Heart right ventricle (tissue), 16 donors: ENCODE measurements at regions not wholly inside any gene's neighbourhood (a gene's known extent, or its start where the extent isn't known, plus 50 kb on each side); places are given as distances from the start of the nearest gene placed in this dataset.
A peak's percentile ranks its signal among the peaks of the same experiment; 100 is the strongest.
"Not testable (repeated sequence)": the region's sequence is repeated elsewhere in the genome, so short reads cannot be mapped to it uniquely, and the experiment has no call there.

ENCODE experiments used
- ATAC-seq, 8 donors: fragments of 200-7000 bp; cut with Tn5 transposase; one replicate each; pipeline ENCODE4 v1.9.1; 2020; ENCODE audit warnings: mild to moderate bottlenecking in 8 of 8, moderate library complexity in 8 of 8, moderate number of reproducible peaks in 1 of 8
- DNase-seq, 2 donors: peaks; one replicate each; pipeline ENCODE4 v3.0.0-alpha.2; 2020
- H3K27ac ChIP-seq, 10 donors: fragments of 200-600 bp; sonication (generic) in 2 of 10; one replicate each; pipeline versions ENCODE4 v1.5.0 to v1.8.0; 2020 to 2022; ENCODE audit warnings: mild to moderate bottlenecking in 3 of 10
- H3K27me3 ChIP-seq, 7 donors: fragments of 200-600 bp; one replicate each; pipeline ENCODE4 v1.8.0; 2021 to 2022; ENCODE audit warnings: mild to moderate bottlenecking in 2 of 7
- H3K36me3 ChIP-seq, 9 donors: fragments of 200-600 bp; sonication (generic) in 1 of 9; one replicate each; pipeline versions ENCODE4 v1.5.0 to v1.8.0; 2020 to 2022; ENCODE audit warnings: mild to moderate bottlenecking in 2 of 9
- H3K4me1 ChIP-seq, 9 donors: fragments of 200-600 bp; sonication (generic) in 1 of 9; one replicate each; pipeline versions ENCODE4 v1.5.0 to v1.8.0; 2020 to 2022; ENCODE audit warnings: mild to moderate bottlenecking in 4 of 9
- H3K4me3 ChIP-seq, 10 donors: fragments of 200-600 bp; sonication (generic) in 2 of 10; one replicate each; pipeline versions ENCODE4 v1.5.0 to v1.8.0; 2020 to 2022; ENCODE audit warnings: mild to moderate bottlenecking in 7 of 10, moderate library complexity in 2 of 10
- H3K9me3 ChIP-seq, 11 donors: fragments of 200-600 bp in 10 of 11; sonication (generic) in 2 of 11; one replicate each; pipeline versions ENCODE4 v1.5.0 to v1.8.0; 2013 to 2022; ENCODE audit warnings: mild to moderate bottlenecking in 2 of 11, control low read depth in 1 of 11, moderate library complexity in 1 of 11
- CTCF ChIP-seq, 9 donors: fragments of 200-600 bp; sonication (generic) in 2 of 9; IDR thresholded peaks; one replicate each; pipeline versions ENCODE4 v1.5.0 to v1.8.0; 2021 to 2022; ENCODE audit warnings: antibody characterized with exemption in 9 of 9, mild to moderate bottlenecking in 5 of 9, moderate library complexity in 1 of 9
- WGBS, 2 donors: extraction: QIAGEN DNeasy Blood & Tissue Kit; methylation state at CpG; one replicate each; pipeline ENCODE4 v1.1.7; 2013; ENCODE audit warnings: inconsistent platforms in 1 of 2; 5-methylcytosine and 5-hydroxymethylcytosine counted together
- intact Hi-C, 10 donors: fragments of 100-400 bp; cut with DNase I; formaldehyde crosslinking; loops; one replicate each; pipeline versions ENCODE4 v1.11.1 to v1.14.2; 2022
- donor health status: Arrhythmogenic right ventricular cardiomyopathy.
- donor health status: ischemic (EF 13 %, LVEDD 7.1; RV severe dilation, severe dysfunction).
- donor health status: healthy with polysubstance abuse.
- donor health status: DM: no; HTN: yes; CAD: no.
- donor health status: DM: no; HTN: no; CAD: no.
- donor health status: ischemic (EF 25% LVEDD 6.9; RV normal size, moderate dysfunction).
- donor health status: ischemic (EF 25% LVEDD 5.7; RV mildly dilated, moderate dysfunction).
- donor health status: healthy.
- donor health status: DM: yes; HTN: yes; CAD: no.
- donor health status: Ischemic cardiomyopathy.
- donor health status: ischemic (EF 35%, LVEDD 5.7; RV mildly dilated, moderate dysfunction).
- donor health status: nonischemic (EF 11% LVEDD 7.7; RV severe dilation, severe dysfunction).
- donor health status: DM: yes; HTN: yes; CAD: no.
- donor health status: PGD.
- donor health status: ischemic (EF 29% LVEDD 5.4; RV normal size, mild dysfunction).
- donor health status: nonischemic (EF 23%, LVEDD 6.1; RV moderate dilation, normal function).

GRCh38 chr3:107193116-107193515, 184.1 kb upstream of the CCDC54 start:
- 92 to 100% methylated on average over 1 of the region's 1 CpG for WGBS, 2 donors
- intact Hi-C loops = loop anchor here in 1 of 10 donors (10.0 kb wide), 1 partner anchor 68 kb away; no protein-coding TSS in a partner anchor

GRCh38 chr3:107198581-107199181, 178.6 kb upstream of the CCDC54 start:
- peak overlapping the region in 5 of 10 donors; percentile 1 to 27 (median 8) for H3K4me3 ChIP-seq
- no peak for TF ChIP-seq CTCF (IDR thresholded peaks at IDR 0.05)

More at GRCh38 chr3:107193116-107193515, 184.1 kb upstream of the CCDC54 start:
- no peaks in the 10 kb centered on the region for H3K9me3 ChIP-seq
- TF ChIP-seq CTCF (IDR thresholded peaks at IDR 0.05) = no peak
- peaks cover 0 to 15% (median 2%) of the 10 kb centered on the region in 9 donors for H3K4me1 ChIP-seq
- H3K27me3 ChIP-seq = no peaks in the 10 kb centered on the region
- ATAC-seq (no peak), DNase-seq (no peak)
- no peak overlapping the region for H3K27ac ChIP-seq
- no peak overlapping the region for H3K4me3 ChIP-seq
- H3K36me3 ChIP-seq = no peaks in the 10 kb centered on the region

GRCh38 chr3:107201146-107201545, 176.1 kb upstream of the CCDC54 start:
- whole genome bisulfite sequencing, 2 donors = 97 to 98% methylated on average over 1 of the region's 1 CpG
- peak overlapping the region in 1 of 10 donors; percentile 10 for H3K27ac ChIP-seq
- DNase-seq (no peak), ATAC-seq (no peak)
- intact Hi-C loops = loop anchor here in 1 of 10 donors (10.0 kb wide), 2 partner anchors 76 to 84 kb away; no protein-coding TSS in a partner anchor
- peaks cover 0 to 39% (median 21%) of the 10 kb centered on the region in 9 donors for H3K4me1 ChIP-seq
- TF ChIP-seq CTCF (IDR thresholded peaks at IDR 0.05) = no peak
- no peaks in the 10 kb centered on the region for H3K27me3 ChIP-seq
- no peak overlapping the region for H3K4me3 ChIP-seq
- no peaks in the 10 kb centered on the region for H3K9me3 ChIP-seq
- H3K36me3 ChIP-seq = no peaks in the 10 kb centered on the region

More at GRCh38 chr3:107198581-107199181, 178.6 kb upstream of the CCDC54 start:
- H3K27me3 ChIP-seq = no peaks in the 10 kb centered on the region
- ATAC-seq (peak; percentile 86 to 95 (median 92)), DNase-seq (peak; percentile 51 to 86)
- 33 to 40% methylated on average over 9 of the region's 9 CpGs for WGBS, 2 donors
- H3K36me3 ChIP-seq = no peaks in the 10 kb centered on the region
- no peaks in the 10 kb centered on the region for H3K9me3 ChIP-seq
- H3K4me1 ChIP-seq = peaks cover 0 to 37% (median 21%) of the 10 kb centered on the region in 9 donors
- intact Hi-C loops = loop anchor here in 1 of 10 donors (10.0 kb wide), 1 partner anchor 74 kb away; no protein-coding TSS in a partner anchor
- H3K27ac ChIP-seq = peak overlapping the region; percentile 17 to 84 (median 68)

GRCh38 chr3:107202885-107203284, 174.4 kb upstream of the CCDC54 start:
- ATAC-seq = not testable (repeated sequence)
- intact Hi-C loops = loop anchor here in 1 of 10 donors (10.0 kb wide), 2 partner anchors 78 to 82 kb away; no protein-coding TSS in a partner anchor
- peaks cover 7 to 48% (median 37%) of the 10 kb centered on the region in 9 donors for H3K4me1 ChIP-seq

GRCh38 chr3:107204121-107204520, 173.1 kb upstream of the CCDC54 start:
- no peaks in the 10 kb centered on the region for H3K9me3 ChIP-seq
- H3K4me3 ChIP-seq = no peak overlapping the region
- H3K36me3 ChIP-seq = no peaks in the 10 kb centered on the region
- no peak for DNase-seq
- H3K27me3 ChIP-seq = no peaks in the 10 kb centered on the region
- peaks cover 13 to 48% (median 37%) of the 10 kb centered on the region in 9 donors for H3K4me1 ChIP-seq
- no peak overlapping the region for H3K27ac ChIP-seq
- ATAC-seq = no peak
- no peak for TF ChIP-seq CTCF (IDR thresholded peaks at IDR 0.05)
- intact Hi-C loops = loop anchor here in 1 of 10 donors (10.0 kb wide), 2 partner anchors 79 to 81 kb away; no protein-coding TSS in a partner anchor

More at GRCh38 chr3:107202885-107203284, 174.4 kb upstream of the CCDC54 start:
- H3K4me3 ChIP-seq, H3K36me3 ChIP-seq, H3K27ac ChIP-seq, H3K27me3 ChIP-seq, H3K9me3 ChIP-seq, DNase-seq: not testable (repeated sequence)
